Renal cortical epithelial cell (primary cell): ENCODE measurements at regions not wholly inside any gene's neighbourhood (a gene's known extent, or its start where the extent isn't known, plus 50 kb on each side); places are given as distances from the start of the nearest gene placed in this dataset.
A peak's percentile ranks its signal among the peaks of the same experiment; 100 is the strongest.
"Not testable (repeated sequence)": the region's sequence is repeated elsewhere in the genome, so short reads cannot be mapped to it uniquely, and the experiment has no call there.

Experiments used
- DNase-seq: peaks from one replicate; pipeline ENCODE4 v3.0.0-alpha.2; 2011; ENCODE audit warnings: low read depth

DNA sequence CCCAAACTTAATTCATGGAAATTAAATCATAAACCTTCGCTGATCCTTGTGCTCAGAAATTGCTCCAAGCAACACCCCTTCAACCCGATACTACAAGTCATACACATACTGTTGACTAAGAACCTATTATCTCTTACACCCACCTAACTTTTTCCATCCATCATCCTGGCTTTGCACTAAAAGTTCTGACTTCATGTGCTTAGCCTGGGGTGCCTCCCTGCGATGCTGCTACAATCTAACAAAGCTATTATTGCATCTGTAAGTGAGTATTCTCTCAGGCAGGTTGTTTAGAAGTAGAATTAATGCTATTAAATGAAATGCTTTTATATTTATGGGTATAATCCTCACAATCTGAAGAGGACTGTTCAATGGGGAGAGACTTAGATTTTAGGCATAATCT is 619.8 kb downstream of the CCDC85A start:
- no peak for DNase-seq

GRCh38 chr2:56806924-56807323 is 623.1 kb downstream of the CCDC85A start:
- no peak for DNase-seq

DNA sequence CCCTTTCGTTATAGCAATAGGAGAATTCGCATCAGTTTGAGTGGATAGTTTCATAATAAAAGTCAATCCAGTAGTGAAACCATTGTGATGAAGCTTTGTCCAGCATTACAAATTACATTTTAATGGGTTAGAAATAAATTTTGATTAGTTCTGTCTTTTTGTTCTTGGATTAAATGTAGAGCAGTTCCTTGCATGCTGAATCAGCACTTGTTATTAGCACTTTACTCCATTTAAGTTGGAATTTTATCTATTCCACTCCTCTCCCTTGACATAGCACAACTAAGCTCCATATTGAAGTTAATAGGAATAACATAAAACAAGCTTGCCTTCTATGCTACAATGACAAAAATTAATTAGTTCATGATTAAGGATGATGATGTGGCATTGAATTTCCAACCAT is 624.1 kb downstream of the CCDC85A start:
- no peak for DNase-seq

GRCh38 chr2:56811401-56811800 is 627.6 kb downstream of the CCDC85A start:
- no peak for DNase-seq

DNA sequence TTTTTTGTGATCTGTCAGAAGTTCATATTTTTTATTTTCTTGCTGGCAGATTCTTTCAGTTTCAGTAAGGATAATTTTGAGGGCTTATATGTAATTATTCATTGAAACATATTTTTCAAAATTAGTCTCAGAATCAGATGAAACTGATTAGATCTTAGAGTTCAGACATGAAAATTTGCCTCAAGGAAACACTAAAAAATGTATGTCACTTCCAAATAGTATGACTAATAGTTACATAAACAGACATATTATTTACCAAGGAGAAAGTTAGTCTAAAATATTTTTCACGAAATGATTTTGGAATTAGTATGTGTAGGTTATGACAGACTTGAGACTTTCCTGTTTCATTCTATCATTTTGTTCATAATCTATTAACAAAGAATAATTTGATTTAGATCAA is 628.6 kb downstream of the CCDC85A start:
- DNase-seq: no peak

GRCh38 chr2:56813490-56813889 is 629.7 kb downstream of the CCDC85A start:
- no peak for DNase-seq

GRCh38 chr2:56816666-56817065 is 632.9 kb downstream of the CCDC85A start:
- no peak for DNase-seq

- no peak for DNase-seq
Measured at GRCh38 chr2:56831780-56832179, 648.0 kb downstream of the CCDC85A start.

- no peak for DNase-seq
Measured at GRCh38 chr2:56834686-56835085, 650.9 kb downstream of the CCDC85A start.

GRCh38 chr2:56840009-56840408 is 656.2 kb downstream of the CCDC85A start:
- DNase-seq: not testable (repeated sequence)

DNA sequence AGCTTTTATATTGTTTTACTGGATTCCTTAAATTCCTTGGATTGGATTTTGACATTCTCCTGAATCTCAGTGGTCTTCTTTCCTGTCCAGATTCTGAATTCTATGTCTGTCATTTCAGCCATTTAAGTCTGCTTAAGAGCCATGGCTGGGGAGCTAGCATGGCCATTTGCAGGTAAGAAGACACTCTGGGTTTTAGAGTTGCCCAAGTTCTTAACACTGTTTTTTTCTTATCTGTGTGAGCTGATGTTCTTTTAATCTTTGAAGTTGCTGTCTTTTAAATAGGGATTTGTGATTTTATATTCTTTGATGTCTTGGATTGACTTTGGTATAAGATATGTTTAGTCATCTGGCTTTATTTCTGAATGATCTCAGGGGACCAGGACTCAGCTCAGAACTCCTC is 677.2 kb downstream of the CCDC85A start:
- DNase-seq: no peak

DNA sequence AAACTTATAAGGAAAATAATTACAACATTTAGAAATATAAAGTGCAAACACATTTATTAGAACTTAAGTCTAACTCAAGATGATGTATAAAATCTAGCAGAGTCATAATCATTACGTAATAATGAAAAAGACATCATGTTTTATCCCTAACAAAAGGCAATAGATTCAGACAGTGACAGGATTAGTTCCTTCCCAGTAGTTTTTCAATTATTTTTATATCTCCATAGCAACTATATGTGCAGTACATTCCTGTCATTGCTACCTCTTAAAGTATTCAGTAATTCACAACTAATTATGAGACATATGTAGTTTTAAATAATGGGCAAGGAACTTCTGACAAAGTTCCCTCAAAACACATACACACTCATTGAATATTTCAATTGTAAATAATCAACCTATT is 687.9 kb downstream of the CCDC85A start:
- DNase-seq: no peak

- no peak for DNase-seq
Measured at GRCh38 chr2:56874717-56875116, 690.9 kb downstream of the CCDC85A start.

GRCh38 chr2:56889738-56890137 is 705.9 kb downstream of the CCDC85A start:
- DNase-seq: no peak

DNA sequence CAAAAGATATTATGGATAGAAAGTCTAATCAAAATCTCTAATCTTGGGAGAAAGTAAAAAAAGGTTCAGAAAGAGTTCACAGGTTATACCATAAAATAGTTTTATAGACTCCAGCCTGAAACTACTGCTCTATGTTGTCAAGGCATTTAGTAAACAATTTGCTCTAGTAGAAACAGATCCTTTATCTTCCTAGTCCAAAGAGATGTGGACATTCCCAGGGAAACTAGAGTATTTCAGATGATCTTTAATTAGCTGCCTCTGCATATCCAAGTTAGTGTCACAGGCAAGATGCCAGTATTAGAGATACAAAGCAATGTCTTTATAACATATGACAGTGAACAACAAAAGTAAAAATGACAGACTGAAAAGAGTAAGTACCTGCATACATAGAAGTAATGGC is 708.6 kb downstream of the CCDC85A start:
- DNase-seq: no peak

GRCh38 chr2:56898986-56899385 is 715.2 kb downstream of the CCDC85A start:
- no peak for DNase-seq

- DNase-seq: no peak
Measured at GRCh38 chr2:56912490-56912889, 728.7 kb downstream of the CCDC85A start.

DNA sequence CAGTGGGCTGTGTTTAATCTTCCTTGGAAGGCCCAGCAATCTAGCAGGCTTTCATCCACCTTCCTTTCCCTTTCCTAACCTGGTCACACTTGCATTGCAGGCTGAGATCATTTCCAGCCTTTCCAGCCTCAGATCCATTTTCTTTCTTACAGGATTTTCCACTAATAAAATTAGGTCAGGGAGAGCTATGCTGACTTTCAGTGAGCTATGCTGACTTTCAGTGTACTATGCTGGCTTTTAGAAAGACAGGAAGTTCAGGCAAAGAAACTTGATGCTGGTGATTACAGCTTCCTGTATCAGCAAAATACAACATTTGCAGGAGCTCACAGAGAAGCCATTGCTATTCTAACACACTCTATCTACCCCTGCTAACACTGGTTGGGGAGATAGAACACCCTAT is 735.0 kb downstream of the CCDC85A start:
- no peak for DNase-seq

- no peak for DNase-seq
Measured at GRCh38 chr2:56933976-56934375, 750.2 kb downstream of the CCDC85A start.

GRCh38 chr2:56934866-56935265 is 751.1 kb downstream of the CCDC85A start:
- DNase-seq: no peak

DNA sequence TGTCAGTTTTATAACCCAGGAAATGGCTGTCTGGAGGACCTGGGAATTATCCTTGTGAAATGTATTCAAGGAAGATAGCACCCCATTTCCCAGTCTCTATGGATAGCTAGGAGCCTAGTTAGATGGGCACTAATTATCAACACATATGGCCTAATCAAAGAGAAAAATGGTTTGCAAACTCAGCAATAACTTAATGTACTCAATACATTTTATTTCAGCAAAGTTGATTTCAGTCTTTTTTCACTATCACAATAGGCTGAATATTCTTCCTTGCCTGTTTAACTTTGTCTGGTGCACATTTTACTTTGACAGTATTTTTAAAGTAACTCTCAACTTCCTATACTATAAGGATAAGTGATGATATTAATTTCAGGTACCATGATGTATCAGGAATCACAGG is 756.3 kb downstream of the CCDC85A start:
- no peak for DNase-seq

DNA sequence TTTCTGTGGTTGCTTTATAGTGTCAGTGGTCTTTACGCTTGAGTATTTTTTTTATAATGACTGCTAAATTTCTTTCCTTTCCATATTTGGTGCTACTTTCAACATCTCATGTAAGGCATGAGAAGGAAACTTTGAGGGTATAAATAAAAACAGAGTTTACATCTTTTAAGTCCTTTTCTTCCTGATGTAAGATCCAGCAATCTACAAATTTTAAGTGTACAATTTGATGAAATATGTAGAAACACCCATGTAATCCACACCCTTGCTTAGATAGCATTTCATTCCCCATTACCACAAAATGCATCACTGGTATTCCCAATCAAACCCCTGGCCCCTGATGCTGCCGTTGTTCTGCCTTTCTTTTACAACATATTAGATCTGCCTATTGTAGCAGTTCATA is 769.1 kb downstream of the CCDC85A start:
- no peak for DNase-seq

DNA sequence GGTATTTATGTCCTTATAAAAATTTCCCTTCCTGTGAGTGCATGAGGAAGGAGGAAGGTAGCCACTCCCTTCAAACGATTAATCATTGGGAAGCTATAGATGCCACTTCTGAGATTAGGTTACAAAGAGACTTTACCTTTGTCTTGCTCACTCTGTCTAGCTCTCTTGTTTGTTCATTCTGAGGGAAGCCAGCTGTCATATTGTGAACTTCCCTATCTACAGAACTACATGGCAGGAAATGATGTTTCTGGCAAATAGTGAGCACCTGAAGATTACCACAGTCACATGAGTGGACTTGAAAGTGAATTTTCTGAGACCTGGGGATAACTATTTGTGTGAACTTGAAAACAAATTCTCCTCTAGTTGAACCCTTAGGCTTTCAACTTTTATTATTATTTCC is 776.8 kb downstream of the CCDC85A start:
- DNase-seq: no peak

DNA sequence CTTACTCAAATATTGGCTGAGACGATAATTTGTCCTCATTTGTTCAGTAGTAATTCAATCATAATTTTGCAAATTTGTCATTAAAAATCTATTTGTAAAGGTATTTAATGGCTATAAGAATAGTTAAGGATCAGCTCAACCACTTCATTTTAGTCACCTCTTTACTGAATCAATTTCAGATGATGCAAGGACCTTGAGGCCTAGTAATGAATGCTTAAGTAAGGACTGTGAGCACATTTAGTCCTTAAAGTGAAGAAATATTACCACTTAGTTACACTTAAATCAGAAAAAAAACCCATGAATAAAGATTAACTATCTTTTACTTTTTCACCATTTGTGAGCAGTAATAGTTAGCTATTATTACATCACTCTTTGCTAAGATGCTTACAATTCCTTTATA is 778.9 kb downstream of the CCDC85A start:
- peak; percentile 36 for DNase-seq

DNA sequence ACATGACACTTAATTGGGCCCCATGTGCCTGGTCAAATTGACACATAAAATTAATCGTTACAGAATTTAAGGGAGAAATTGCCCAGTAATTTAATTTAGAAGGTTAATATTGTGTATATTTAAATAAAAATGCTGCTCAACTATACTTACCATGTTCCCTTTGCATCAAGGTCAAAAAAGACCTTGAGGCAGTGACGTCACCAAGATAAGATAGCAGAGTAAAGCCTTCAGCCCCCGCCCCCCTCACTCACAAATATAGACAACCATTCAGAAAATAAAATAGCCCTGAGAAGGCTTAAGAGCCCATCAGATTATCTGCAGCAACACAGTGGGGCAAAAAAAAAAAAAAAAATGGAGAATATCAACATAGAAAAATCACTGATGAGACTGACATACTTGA is 785.7 kb downstream of the CCDC85A start:
- DNase-seq: no peak
